Activated T-helper 17 cell treated with anti-CD3 and anti-CD28 coated beads, Interleukin-2, amount 50 U/mL, for 72 hours (primary cell): ENCODE measurements at regions not wholly inside any gene's neighbourhood (a gene's known extent, or its start where the extent isn't known, plus 50 kb on each side); places are given as distances from the start of the nearest gene placed in this dataset.

Experiments used
- ATAC-seq: fragments of 150-1000 bp; cut with Tn5 transposase; replicated peaks from 2 replicates; pipeline ENCODE4 v1.10.0; 2021; ENCODE audit warnings: mild to moderate bottlenecking, moderate library complexity
- H3K27ac Mint-ChIP-seq: one replicate; pipeline ENCODE4 v1.8.0; 2022; ENCODE audit warnings: mixed read lengths
- H3K27me3 Mint-ChIP-seq: one replicate; pipeline ENCODE4 v1.8.0; 2022; ENCODE audit warnings: mixed read lengths
- H3K36me3 Mint-ChIP-seq: one replicate; pipeline ENCODE4 v1.8.0; 2022; ENCODE audit warnings: low read depth, mild to moderate bottlenecking, mixed read lengths
- H3K4me1 Mint-ChIP-seq: one replicate; pipeline ENCODE4 v1.8.0; 2022; ENCODE audit warnings: mixed read lengths
- H3K4me3 Mint-ChIP-seq: one replicate; pipeline ENCODE4 v1.8.0; 2022; ENCODE audit warnings: mild to moderate bottlenecking, mixed read lengths
- H3K9me3 Mint-ChIP-seq: one replicate; pipeline ENCODE4 v1.8.0; 2022; ENCODE audit warnings: mixed read lengths

DNA sequence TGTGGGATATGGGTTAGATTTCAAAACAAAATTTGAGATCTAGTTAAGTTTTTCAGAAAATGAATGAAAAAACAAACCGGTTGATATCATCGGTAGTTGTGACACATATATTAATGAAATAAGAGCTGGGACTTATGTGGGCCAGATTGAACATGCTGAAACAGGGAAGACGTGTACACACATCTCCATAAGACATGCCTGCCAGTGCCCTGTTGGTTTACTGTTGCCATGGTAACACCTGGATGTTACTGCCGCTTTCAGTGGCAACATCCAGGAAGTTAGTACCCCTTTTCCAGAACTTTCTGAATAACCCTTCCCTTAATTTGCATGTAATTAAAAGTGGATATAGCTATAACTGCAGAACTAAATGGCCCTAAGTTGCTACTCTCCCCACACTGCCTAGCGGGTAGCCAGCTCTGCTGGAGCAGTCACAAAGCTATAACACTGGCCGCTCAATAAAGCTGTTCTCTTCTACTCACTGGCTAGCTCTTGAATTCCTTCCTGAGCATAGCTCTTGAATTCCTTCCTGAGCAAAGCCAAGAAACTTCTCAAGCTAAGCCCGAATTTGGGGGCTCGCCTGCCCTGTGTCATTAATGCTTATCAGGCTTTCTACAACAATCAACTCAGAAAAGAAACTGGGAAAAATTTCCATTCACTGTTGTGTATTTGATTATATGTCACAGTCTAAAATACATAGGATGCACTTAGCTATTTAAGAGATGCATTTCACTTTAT is 776.3 kb upstream of the CDH7 start:
- peaks cover 6% of the 10 kb centered on the region for H3K9me3 Mint-ChIP-seq
- no peak overlapping the region for H3K27ac Mint-ChIP-seq
- H3K4me1 Mint-ChIP-seq: no peaks in the 10 kb centered on the region
- H3K36me3 Mint-ChIP-seq: no peaks in the 10 kb centered on the region
- no peak overlapping the region for H3K4me3 Mint-ChIP-seq
- H3K27me3 Mint-ChIP-seq: no peaks in the 10 kb centered on the region
- ATAC-seq: no peak

DNA sequence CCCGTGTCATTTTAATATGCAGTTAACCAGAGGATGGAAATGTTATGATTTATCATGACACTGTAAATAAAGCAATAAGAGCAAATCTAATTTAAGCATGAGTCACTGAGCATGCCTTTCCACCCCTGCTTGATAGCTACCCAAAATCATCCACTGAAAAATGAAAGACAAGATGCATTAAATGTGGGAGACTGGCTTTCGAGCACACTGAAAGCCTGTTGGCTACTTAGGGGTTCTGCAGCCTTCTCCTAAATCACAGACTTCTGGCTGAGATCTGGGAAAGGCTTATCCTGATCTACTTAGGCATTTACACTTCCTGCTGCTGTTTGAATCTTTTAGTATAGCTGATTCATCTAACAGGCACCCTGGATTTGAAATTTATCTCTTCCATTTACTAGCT is 778.3 kb upstream of the CDH7 start:
- Mint-ChIP-seq H3K27me3 (no peaks in the 10 kb centered on the region), H3K4me1 (no peaks in the 10 kb centered on the region)

DNA sequence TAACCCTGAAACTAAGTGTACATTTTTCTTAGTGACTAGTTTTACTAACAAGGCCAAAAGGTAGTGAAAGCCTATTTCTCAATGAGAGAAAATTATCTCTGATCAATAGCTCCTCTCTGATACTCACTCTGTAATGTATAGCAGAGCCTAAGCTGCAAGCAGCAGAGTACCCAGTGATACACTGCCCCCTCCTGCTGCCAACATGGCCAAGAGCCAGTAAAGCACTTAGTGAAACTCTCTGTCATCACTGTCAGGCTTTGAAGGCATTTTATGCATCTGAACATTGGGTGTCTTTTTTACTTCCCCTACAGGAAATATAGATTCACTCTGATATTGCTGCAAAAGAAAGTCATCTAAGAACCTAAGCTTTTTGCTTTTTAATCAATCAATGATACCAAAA is 784.1 kb upstream of the CDH7 start:
- Mint-ChIP-seq H3K27ac (no peak overlapping the region), H3K4me3 (no peak overlapping the region), H3K9me3 (peaks cover 12% of the 10 kb centered on the region), H3K36me3 (no peaks in the 10 kb centered on the region), H3K4me1 (no peaks in the 10 kb centered on the region), H3K27me3 (no peaks in the 10 kb centered on the region)
- ATAC-seq: no peak

More for the DNA sequence above, 778.3 kb upstream of the CDH7 start:
- Mint-ChIP-seq H3K36me3 (no peaks in the 10 kb centered on the region), H3K27ac (no peak overlapping the region), H3K4me3 (no peak overlapping the region), H3K9me3 (peaks cover 7% of the 10 kb centered on the region)
- ATAC-seq: no peak

- H3K4me1 Mint-ChIP-seq: no peaks in the 10 kb centered on the region
- H3K27ac Mint-ChIP-seq: no peak overlapping the region
- no peak overlapping the region for H3K4me3 Mint-ChIP-seq
- H3K9me3 Mint-ChIP-seq: peaks cover 9% of the 10 kb centered on the region
- H3K36me3 Mint-ChIP-seq: no peaks in the 10 kb centered on the region
- ATAC-seq: no peak
- H3K27me3 Mint-ChIP-seq: no peaks in the 10 kb centered on the region
Observed at GRCh38 chr18:64956465-64956864, 794.3 kb upstream of the CDH7 start.

GRCh38 chr18:64949885-64950284 is 800.9 kb upstream of the CDH7 start:
- no peaks in the 10 kb centered on the region for H3K27me3 Mint-ChIP-seq
- no peak overlapping the region for H3K4me3 Mint-ChIP-seq
- H3K27ac Mint-ChIP-seq: no peak overlapping the region
- H3K36me3 Mint-ChIP-seq: no peaks in the 10 kb centered on the region
- no peaks in the 10 kb centered on the region for H3K4me1 Mint-ChIP-seq
- ATAC-seq: no peak
- H3K9me3 Mint-ChIP-seq: peaks cover 18% of the 10 kb centered on the region

DNA sequence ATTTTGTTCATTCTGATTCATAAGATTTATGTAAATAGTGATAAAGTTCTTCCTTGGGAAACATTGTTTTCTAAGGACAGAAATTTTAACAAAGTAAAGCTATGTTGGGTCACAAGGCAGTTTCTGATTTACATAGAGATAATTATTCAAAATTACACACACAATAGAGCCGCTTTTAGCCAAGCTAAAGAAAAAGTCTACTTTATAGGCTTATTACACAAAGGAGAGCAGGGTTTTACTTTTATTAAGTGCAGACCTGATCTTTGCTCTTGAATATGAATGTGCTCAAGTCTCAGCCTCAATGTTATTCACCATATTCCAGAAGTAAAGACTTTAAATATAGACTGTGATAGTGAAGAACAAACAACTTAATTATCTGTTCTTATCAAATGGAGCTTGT is 787.8 kb upstream of the LINC00305 start:
- peaks cover 4% of the 10 kb centered on the region for H3K9me3 Mint-ChIP-seq
- ATAC-seq: no peak

GRCh38 chr18:64929036-64929435 is 780.1 kb upstream of the LINC00305 start:
- Mint-ChIP-seq H3K4me3 (no peak overlapping the region), H3K9me3 (no peaks in the 10 kb centered on the region), H3K27me3 (no peaks in the 10 kb centered on the region), H3K4me1 (no peaks in the 10 kb centered on the region), H3K36me3 (no peaks in the 10 kb centered on the region), H3K27ac (no peak overlapping the region)
- no peak for ATAC-seq

More for the DNA sequence above, 787.8 kb upstream of the LINC00305 start:
- H3K36me3 Mint-ChIP-seq: no peaks in the 10 kb centered on the region
- no peaks in the 10 kb centered on the region for H3K4me1 Mint-ChIP-seq
- H3K4me3 Mint-ChIP-seq: no peak overlapping the region
- H3K27me3 Mint-ChIP-seq: no peaks in the 10 kb centered on the region
- no peak overlapping the region for H3K27ac Mint-ChIP-seq

DNA sequence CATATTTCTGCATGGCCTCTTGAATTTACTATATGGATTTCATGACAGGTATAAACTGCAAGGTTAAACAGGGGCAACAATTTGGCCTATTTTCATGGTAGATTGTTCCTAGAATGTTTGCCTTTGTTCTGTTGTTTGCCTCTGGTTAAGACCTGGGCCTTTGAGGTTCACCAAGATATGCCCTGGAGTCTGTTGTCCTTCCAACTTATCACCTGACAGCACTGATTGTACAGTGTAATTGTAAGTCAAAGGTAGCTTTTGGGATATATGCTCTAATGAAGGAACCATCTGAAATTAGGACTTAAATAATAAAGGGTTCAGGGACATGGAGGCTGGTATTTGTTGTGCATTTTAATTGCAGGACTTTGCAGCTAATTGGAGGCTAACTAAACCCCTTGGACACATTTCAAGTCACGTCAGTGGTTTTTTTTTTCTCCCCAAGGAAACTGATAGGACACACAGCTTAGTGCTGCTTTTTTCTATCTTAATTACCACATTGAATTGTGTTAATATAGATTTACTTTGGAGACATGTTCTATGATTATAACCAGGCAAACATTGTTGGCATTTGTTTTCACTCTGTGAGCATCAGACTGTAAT is 771.2 kb upstream of the LINC00305 start:
- Mint-ChIP-seq H3K4me1 (no peaks in the 10 kb centered on the region), H3K9me3 (peaks cover 6% of the 10 kb centered on the region), H3K4me3 (no peak overlapping the region), H3K27me3 (no peaks in the 10 kb centered on the region), H3K27ac (no peak overlapping the region), H3K36me3 (no peaks in the 10 kb centered on the region)
- no peak for ATAC-seq

- Mint-ChIP-seq H3K4me3 (no peak overlapping the region), H3K9me3 (peaks cover 6% of the 10 kb centered on the region), H3K27ac (no peak overlapping the region), H3K36me3 (no peaks in the 10 kb centered on the region), H3K4me1 (no peaks in the 10 kb centered on the region), H3K27me3 (no peaks in the 10 kb centered on the region)
- ATAC-seq: no peak
Observed at GRCh38 chr18:64918851-64919250, 770.0 kb upstream of the LINC00305 start.

GRCh38 chr18:64893349-64893748 is 744.5 kb upstream of the LINC00305 start:
- no peaks in the 10 kb centered on the region for H3K4me1 Mint-ChIP-seq
- ATAC-seq: no peak
- no peak overlapping the region for H3K27ac Mint-ChIP-seq
- H3K36me3 Mint-ChIP-seq: no peaks in the 10 kb centered on the region
- H3K9me3 Mint-ChIP-seq: no peaks in the 10 kb centered on the region
- no peak overlapping the region for H3K4me3 Mint-ChIP-seq
- no peaks in the 10 kb centered on the region for H3K27me3 Mint-ChIP-seq

DNA sequence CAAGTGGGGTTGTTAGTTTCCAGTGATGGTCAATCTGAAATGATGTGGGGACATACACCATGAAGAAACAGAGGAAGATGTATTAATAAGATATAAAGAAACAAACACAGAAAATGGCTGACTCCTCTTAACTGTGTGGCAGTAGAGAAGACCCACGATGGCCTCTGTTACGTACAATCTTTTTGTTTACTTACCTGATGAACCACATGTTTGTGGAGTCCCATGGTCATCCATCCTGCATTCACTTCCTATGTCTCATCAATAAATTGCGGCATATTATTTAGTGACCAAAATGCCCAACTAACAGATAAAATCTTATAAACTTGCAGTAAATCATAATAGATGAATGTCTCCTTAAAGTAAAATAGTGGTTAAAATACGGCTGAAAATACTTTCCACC is 740.1 kb upstream of the LINC00305 start:
- H3K9me3 Mint-ChIP-seq: peaks cover under 1% of the 10 kb centered on the region
- no peaks in the 10 kb centered on the region for H3K36me3 Mint-ChIP-seq
- H3K27me3 Mint-ChIP-seq: no peaks in the 10 kb centered on the region
- no peak overlapping the region for H3K4me3 Mint-ChIP-seq
- no peak for ATAC-seq
- H3K4me1 Mint-ChIP-seq: no peaks in the 10 kb centered on the region
- no peak overlapping the region for H3K27ac Mint-ChIP-seq

GRCh38 chr18:64886995-64887394 is 738.1 kb upstream of the LINC00305 start:
- H3K36me3 Mint-ChIP-seq: no peaks in the 10 kb centered on the region
- peaks cover 8% of the 10 kb centered on the region for H3K9me3 Mint-ChIP-seq
- no peak for ATAC-seq
- no peak overlapping the region for H3K27ac Mint-ChIP-seq
- H3K4me1 Mint-ChIP-seq: no peaks in the 10 kb centered on the region
- H3K27me3 Mint-ChIP-seq: no peaks in the 10 kb centered on the region
- H3K4me3 Mint-ChIP-seq: no peak overlapping the region

DNA sequence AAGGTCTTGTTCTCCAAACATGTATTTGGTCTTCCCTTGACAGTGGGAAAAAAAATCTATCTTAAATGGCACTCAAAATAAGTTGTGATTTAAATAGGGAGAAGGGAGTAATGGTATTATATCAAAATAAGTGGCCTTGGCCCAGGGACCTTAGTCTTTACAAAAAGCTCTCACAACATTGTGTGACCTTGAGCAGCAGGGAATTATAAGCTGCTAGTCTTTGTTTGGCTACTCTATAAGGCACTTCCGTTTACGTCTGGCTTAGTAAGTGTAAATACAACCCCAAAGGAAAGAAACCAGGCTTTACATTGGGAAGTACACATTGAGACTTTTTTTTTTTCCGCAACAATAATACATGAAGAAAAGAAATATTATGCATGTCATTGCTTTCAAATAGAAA is 734.0 kb upstream of the LINC00305 start:
- no peak for ATAC-seq
- Mint-ChIP-seq H3K4me3 (no peak overlapping the region), H3K9me3 (peaks cover 10% of the 10 kb centered on the region), H3K27ac (no peak overlapping the region), H3K4me1 (no peaks in the 10 kb centered on the region), H3K27me3 (no peaks in the 10 kb centered on the region), H3K36me3 (no peaks in the 10 kb centered on the region)

GRCh38 chr18:64876833-64877232 is 727.9 kb upstream of the LINC00305 start:
- Mint-ChIP-seq H3K36me3 (no peaks in the 10 kb centered on the region), H3K4me1 (no peaks in the 10 kb centered on the region), H3K9me3 (peaks cover 16% of the 10 kb centered on the region), H3K4me3 (no peak overlapping the region), H3K27ac (no peak overlapping the region), H3K27me3 (no peaks in the 10 kb centered on the region)
- ATAC-seq: no peak

- no peaks in the 10 kb centered on the region for H3K4me1 Mint-ChIP-seq
- no peaks in the 10 kb centered on the region for H3K27me3 Mint-ChIP-seq
- H3K9me3 Mint-ChIP-seq: peaks cover 32% of the 10 kb centered on the region
Observed at GRCh38 chr18:64872710-64873458, 724.0 kb upstream of the LINC00305 start.

More at GRCh38 chr18:64872710-64873458, 724.0 kb upstream of the LINC00305 start:
- Mint-ChIP-seq H3K4me3 (no peak overlapping the region), H3K27ac (no peak overlapping the region), H3K36me3 (no peaks in the 10 kb centered on the region)
- no peak for ATAC-seq
